Retinal pigment epithelial cell (primary cell): ENCODE measurements at regions not wholly inside any gene's neighbourhood (a gene's known extent, or its start where the extent isn't known, plus 50 kb on each side); places are given as distances from the start of the nearest gene placed in this dataset.

Experiments used
- DNase-seq: peaks from one replicate; pipeline ENCODE4 v3.0.0-alpha.2; 2010; ENCODE audit warnings: low read depth
- H3K4me3 ChIP-seq: 2 replicates; pipeline ENCODE4 v1.5.1; 2011; ENCODE audit warnings: mild to moderate bottlenecking, low read length, control low read depth, moderate library complexity
- CTCF ChIP-seq: conservative IDR thresholded peaks from 2 replicates; pipeline ENCODE4 v1.5.1; 2011; ENCODE audit warnings: low read depth, low read length, control low read depth, inconsistent platforms

DNA sequence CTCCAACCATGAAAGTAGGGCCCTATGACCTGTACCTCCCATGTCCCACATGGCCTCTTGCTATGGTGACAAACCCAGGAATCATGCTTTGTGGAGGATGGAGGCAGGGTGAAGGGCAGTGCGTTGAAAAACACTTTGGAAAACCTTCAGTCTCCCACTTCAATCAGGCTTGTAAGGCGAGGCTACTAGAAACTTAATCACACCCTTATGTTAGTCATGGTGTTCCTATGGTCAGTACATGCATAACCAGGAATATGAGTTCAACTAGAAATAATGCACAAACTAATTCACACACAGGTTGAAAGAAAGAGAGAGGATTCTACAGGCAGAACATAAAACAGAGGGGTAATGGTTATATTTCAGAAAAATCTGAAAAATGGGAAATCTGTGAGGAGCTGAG is 601.1 kb downstream of the KCTD16 start:
- H3K4me3 ChIP-seq = no peak overlapping the region
- no peak for DNase-seq
- no peak for TF ChIP-seq CTCF

- no peak overlapping the region for H3K4me3 ChIP-seq
- TF ChIP-seq CTCF = no peak
- DNase-seq = no peak
These were observed 571.7 kb downstream of the KCTD16 start for GRCh38 chr5:144742361-144742760.

DNA sequence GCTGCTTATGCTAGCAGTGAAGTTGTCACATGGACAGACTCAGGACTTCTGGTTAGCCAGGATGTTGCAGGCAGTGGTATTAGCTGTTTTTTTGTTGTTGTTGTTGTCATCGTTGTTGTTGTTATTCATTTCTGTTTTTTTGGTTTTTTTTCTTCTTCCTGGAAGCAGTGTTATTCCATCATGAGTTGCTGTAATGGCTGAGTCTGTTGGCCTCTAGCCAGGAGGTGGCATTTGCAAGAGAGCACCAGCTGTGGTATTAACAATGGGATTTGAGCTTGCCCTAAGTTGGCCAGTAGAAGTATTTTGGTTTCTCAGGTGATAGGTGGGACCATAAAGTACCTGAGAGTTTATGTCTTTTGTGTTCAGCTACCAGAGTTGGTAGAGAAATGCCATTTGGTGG is 561.1 kb downstream of the KCTD16 start:
- TF ChIP-seq CTCF = no peak
- DNase-seq = peak; percentile 0
- no peak overlapping the region for H3K4me3 ChIP-seq

DNA sequence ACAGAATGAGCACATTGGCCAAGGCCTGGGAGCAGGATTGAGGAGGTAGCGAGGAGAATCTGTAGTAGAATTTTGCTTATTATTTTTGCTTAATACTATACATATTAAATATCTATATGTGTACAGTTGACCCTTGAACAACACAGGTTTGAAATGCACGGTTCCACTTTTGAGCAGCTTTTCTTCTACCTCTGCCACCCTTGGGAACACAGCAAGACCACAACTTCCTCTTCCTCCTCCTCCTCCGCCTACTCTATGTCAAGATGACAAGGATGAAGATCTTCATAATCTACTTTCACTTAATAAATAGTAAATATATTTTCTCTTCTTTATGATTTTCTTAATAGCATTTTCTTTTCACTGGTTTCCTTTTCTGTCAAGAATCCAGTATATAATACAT is 541.4 kb downstream of the KCTD16 start:
- TF ChIP-seq CTCF = no peak
- no peak overlapping the region for H3K4me3 ChIP-seq
- DNase-seq = no peak

GRCh38 chr5:144711172-144711571 is 540.5 kb downstream of the KCTD16 start:
- no peak for TF ChIP-seq CTCF
- DNase-seq = no peak
- H3K4me3 ChIP-seq = no peak overlapping the region

- DNase-seq = no peak
- H3K4me3 ChIP-seq = no peak overlapping the region
- no peak for TF ChIP-seq CTCF
These were observed 540.0 kb downstream of the KCTD16 start for GRCh38 chr5:144710637-144711036.

- H3K4me3 ChIP-seq = no peak overlapping the region
- DNase-seq = no peak
- TF ChIP-seq CTCF = no peak
These were observed 533.1 kb downstream of the KCTD16 start for GRCh38 chr5:144703776-144704175.
